GM12878 (cell line): ENCODE measurements at regions not wholly inside any gene's neighbourhood (a gene's known extent, or its start where the extent isn't known, plus 50 kb on each side); places are given as distances from the start of the nearest gene placed in this dataset.

ENCODE experiments used
- ATAC-seq: fragments of 200-7000 bp; cut with Tn5 transposase; 3 replicates; pipeline ENCODE4 v1.9.1; 2020; ENCODE audit warnings: mild to moderate bottlenecking, moderate library complexity
- BruUV-seq: library from RNA; stranded (reverse); fragments of 400-500 nt; replicated peaks from 2 replicates; lab custom pipeline; 2021; lab: Mats Ljungman, UMichigan
- CTCF ChIA-PET: fragments of 300-600 bp; sonication (Branson Sonifier 250); formaldehyde crosslinking; extraction: SDS; loops from one replicate; lab custom pipeline; 2021; ENCODE audit warnings: inconsistent platforms; lab: Yijun Ruan, JAX
- POLR2A ChIA-PET: fragments of 350-600 bp; formaldehyde crosslinking; extraction: SDS; loops from one replicate; lab custom pipeline; 2021; ENCODE audit warnings: inconsistent platforms; lab: Charles Lee
- RAD21 ChIA-PET: fragments of 300-600 bp; sonication (Branson Sonifier 250); formaldehyde crosslinking; loops from one replicate; lab custom pipeline; 2023; ENCODE audit warnings: antibody characterized with exemption; ENCODE audit not compliant: unreplicated experiment; lab: Charles Lee
- SMC1A ChIA-PET: fragments of 300-600 bp; sonication (Branson Sonifier 250); formaldehyde crosslinking; loops from one replicate; lab custom pipeline; 2023; ENCODE audit not compliant: unreplicated experiment, uncharacterized antibody; lab: Charles Lee
- DNase-seq: peaks from one replicate; pipeline ENCODE4 v3.0.0-alpha.2; 2011; ENCODE audit warnings: low read depth, low spot score
- FAIRE-seq: peaks from 3 replicates; lab custom pipeline; 2011; peaks lifted over from hg19 to GRCh38; lab: Jason Lieb, UNC
- H2AFZ ChIP-seq: 2 replicates; pipeline ENCODE4 v1.6.0; 2011; ENCODE audit warnings: low read depth, low read length, control low read depth; ENCODE audit not compliant: control insufficient read depth
- H3K27ac ChIP-seq: 2 replicates; pipeline ENCODE4 v1.5.1; 2011; ENCODE audit warnings: control low read depth; ENCODE audit not compliant: control insufficient read depth, insufficient read depth
- H3K27me3 ChIP-seq, 2 experiments: replicated peaks in 1 of 2; 2 replicates each; pipeline versions ENCODE4 v1.6.0 to v1.6.1; 2011; ENCODE audit warnings: low read length in 1 of 2; ENCODE audit not compliant: control insufficient read depth in 2 of 2, insufficient read depth in 2 of 2
- H3K36me3 ChIP-seq, 2 experiments: 2 replicates each; pipeline ENCODE4 v1.5.1; 2011; ENCODE audit warnings: low read length in 1 of 2; ENCODE audit not compliant: control insufficient read depth in 2 of 2, insufficient read depth in 2 of 2
- H3K4me1 ChIP-seq: 2 replicates; pipeline ENCODE4 v1.6.1; 2011; ENCODE audit warnings: mild to moderate bottlenecking, low read length, moderate library complexity, mixed read lengths; ENCODE audit not compliant: control insufficient read depth, insufficient read depth
- H3K4me2 ChIP-seq: 2 replicates; pipeline ENCODE4 v1.6.0; 2011; ENCODE audit warnings: control low read depth; ENCODE audit not compliant: control insufficient read depth, insufficient read depth
- H3K4me3 ChIP-seq: fragments of 200-600 bp; sonication (generic); 2 replicates; pipeline ENCODE4 v1.5.1; 2016
- H3K79me2 ChIP-seq: 2 replicates; pipeline ENCODE4 v1.6.0; 2011; ENCODE audit warnings: low read length; ENCODE audit not compliant: control insufficient read depth, insufficient read depth
- H3K9ac ChIP-seq: 2 replicates; pipeline ENCODE4 v1.8.0; 2011; ENCODE audit warnings: low read length, control low read depth, mixed read lengths; ENCODE audit not compliant: control insufficient read depth, insufficient read depth
- H3K9me3 ChIP-seq: replicated peaks from 3 replicates; pipeline ENCODE4 v1.5.1; 2011; ENCODE audit warnings: mild to moderate bottlenecking, low read length; ENCODE audit not compliant: control insufficient read depth, insufficient read depth
- H4K20me1 ChIP-seq: 2 replicates; pipeline ENCODE4 v1.6.0; 2011; ENCODE audit not compliant: control insufficient read depth, insufficient read depth
- CEBPB ChIP-seq, 2 experiments: fragments of 150-350 bp in 1 of 2; IDR thresholded peaks; 2 replicates each; pipeline ENCODE4 v1.6.1; 2012 to 2014; ENCODE audit warnings: low read depth in 2 of 2, low read length in 2 of 2, borderline replicate concordance in 1 of 2, inconsistent platforms in 1 of 2
- GATAD2B ChIP-seq: fragments of 450-650 bp; conservative IDR thresholded peaks from 2 replicates; pipeline ENCODE4 v1.6.1; 2017; ENCODE audit warnings: low read depth, mild to moderate bottlenecking, moderate library complexity
- HDAC2 ChIP-seq: fragments of 200-600 bp; sonication (generic); IDR thresholded peaks from 2 replicates; pipeline ENCODE4 v1.6.1; 2017
- MTA3 ChIP-seq: IDR thresholded peaks from 2 replicates; pipeline ENCODE4 v1.6.1; 2012; ENCODE audit warnings: low read length, inconsistent platforms, borderline replicate concordance
- MYC ChIP-seq: IDR thresholded peaks from 2 replicates; pipeline ENCODE4 v1.6.1; 2011; ENCODE audit warnings: mild to moderate bottlenecking, low read length, moderate library complexity, inconsistent platforms; ENCODE audit not compliant: insufficient read depth, insufficient replicate concordance, insufficient read length, severe bottlenecking
- PBX3 ChIP-seq: IDR thresholded peaks from 2 replicates; pipeline ENCODE4 v1.6.1; 2011; ENCODE audit warnings: mild to moderate bottlenecking, low read depth, low read length, moderate library complexity; ENCODE audit not compliant: insufficient replicate concordance
- POLR2AphosphoS2 ChIP-seq: IDR thresholded peaks from 2 replicates; pipeline ENCODE4 v1.6.1; 2011; ENCODE audit warnings: low read depth, mild to moderate bottlenecking, low read length, improper control_type of control experiment, moderate library complexity
- RBBP5 ChIP-seq: fragments of 200-600 bp; sonication (generic); conservative IDR thresholded peaks from 2 replicates; pipeline ENCODE4 v1.6.1; 2016
- SMARCA5 ChIP-seq: fragments of 450-650 bp; IDR thresholded peaks from 2 replicates; pipeline ENCODE4 v1.6.1; 2017; ENCODE audit warnings: mild to moderate bottlenecking
- WGBS: methylation state at CpG from one replicate; pipeline ENCODE4 v1.1.6; 2016; ENCODE audit warnings: low lambda C conversion rate; ENCODE audit not compliant: insufficient replicate concordance, insufficient coverage; ENCODE audit errors: missing lambda C conversion rate; 5-methylcytosine and 5-hydroxymethylcytosine counted together
- in situ Hi-C: fragments of 300-500 bp; cut with MboI; formaldehyde crosslinking; loops from 9 replicates; pipeline ENCODE4 v1.14.3; 2018; ENCODE audit warnings: mixed read lengths
- intact Hi-C: fragments of 100-400 bp; cut with micrococcal nuclease; formaldehyde crosslinking; loops from one replicate; pipeline ENCODE4 v1.14.2; 2022; ENCODE audit not compliant: unreplicated experiment
- TF ChIP-seq, protein P1 (sequence below): IDR thresholded peaks from 2 replicates; pipeline ENCODE4 v1.6.1; 2012; ENCODE audit warnings: low read depth, low read length, improper control_type of control experiment

GRCh38 chr6:143621159-143621873, 56.4 kb upstream of the PHACTR2 start (continued):
- no peak for TF ChIP-seq MTA3
- TF ChIP-seq, protein P1, sequence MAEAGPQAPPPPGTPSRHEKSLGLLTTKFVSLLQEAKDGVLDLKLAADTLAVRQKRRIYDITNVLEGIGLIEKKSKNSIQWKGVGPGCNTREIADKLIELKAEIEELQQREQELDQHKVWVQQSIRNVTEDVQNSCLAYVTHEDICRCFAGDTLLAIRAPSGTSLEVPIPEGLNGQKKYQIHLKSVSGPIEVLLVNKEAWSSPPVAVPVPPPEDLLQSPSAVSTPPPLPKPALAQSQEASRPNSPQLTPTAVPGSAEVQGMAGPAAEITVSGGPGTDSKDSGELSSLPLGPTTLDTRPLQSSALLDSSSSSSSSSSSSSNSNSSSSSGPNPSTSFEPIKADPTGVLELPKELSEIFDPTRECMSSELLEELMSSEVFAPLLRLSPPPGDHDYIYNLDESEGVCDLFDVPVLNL, result no peak
- TF ChIP-seq, all 136 proteins: peak for 0

- no peaks in the 10 kb centered on the region for H3K27me3 ChIP-seq
- POLR2A ChIA-PET, result no interaction called here
- no peaks in the 10 kb centered on the region for H3K36me3 ChIP-seq
- H3K4me1 ChIP-seq, result 0 out of 2 replicates have a peak, but pooled peaks cover 2% of the 10 kb centered on the region
- no peak overlapping the region for H3K27ac ChIP-seq
- RAD21 ChIA-PET, result no interaction called here
- H3K4me3 ChIP-seq, result no peak overlapping the region
- no peaks in the 10 kb centered on the region; the same call in 2 of the 3 replicates for H3K9me3 ChIP-seq
- no peak for ATAC-seq
- 39% methylated on average over 3 of the region's 3 CpGs for whole genome bisulfite sequencing
- intact Hi-C loops (no loop called here), in situ Hi-C loops (no loop called here)
- no peak for FAIRE-seq
- no peak for TF ChIP-seq PBX3
- TF ChIP-seq CEBPB (IDR thresholded peaks at IDR 0.05; ENCODE audit: borderline replicate concordance in 1 of 2, low read depth in 2 of 2, low read length in 2 of 2), result no peak
- no peak for TF ChIP-seq GATAD2B
- TF ChIP-seq HDAC2, result no peak
- TF ChIP-seq SMARCA5, result no peak
- no peak for TF ChIP-seq MYC
- TF ChIP-seq POLR2AphosphoS2, result no peak
- TF ChIP-seq RBBP5, result no peak
- CTCF ChIA-PET, result no interaction called here
- SMC1A ChIA-PET, result interaction anchor here (1.1 to 1.2 kb wide), 2 partner anchors 9 to 320 kb away, joined by 3 read pairs; no protein-coding TSS in a partner anchor
- no peak overlapping the region for H3K9ac ChIP-seq
- no TSS peak for BruUV-seq
- no peaks in the 10 kb centered on the region; the same call in 1 of the 2 replicates for H4K20me1 ChIP-seq
- no peaks in the 10 kb centered on the region for H3K79me2 ChIP-seq
- no peak overlapping the region for H2AFZ ChIP-seq
- no peak for DNase-seq
- no peak overlapping the region for H3K4me2 ChIP-seq
Observed at GRCh38 chr6:143620447-143620846, 57.3 kb upstream of the PHACTR2 start.
